GM12878 (cell line): ENCODE measurements at regions not wholly inside any gene's neighbourhood (a gene's known extent, or its start where the extent isn't known, plus 50 kb on each side); places are given as distances from the start of the nearest gene placed in this dataset.

ENCODE experiments used
- ATAC-seq: fragments of 200-7000 bp; cut with Tn5 transposase; 3 replicates; pipeline ENCODE4 v1.9.1; 2020; ENCODE audit warnings: mild to moderate bottlenecking, moderate library complexity
- BruUV-seq: library from RNA; stranded (reverse); fragments of 400-500 nt; replicated peaks from 2 replicates; lab custom pipeline; 2021; lab: Mats Ljungman, UMichigan
- CTCF ChIA-PET: fragments of 300-600 bp; sonication (Branson Sonifier 250); formaldehyde crosslinking; extraction: SDS; loops from one replicate; lab custom pipeline; 2021; ENCODE audit warnings: inconsistent platforms; lab: Yijun Ruan, JAX
- POLR2A ChIA-PET: fragments of 350-600 bp; formaldehyde crosslinking; extraction: SDS; loops from one replicate; lab custom pipeline; 2021; ENCODE audit warnings: inconsistent platforms; lab: Charles Lee
- RAD21 ChIA-PET: fragments of 300-600 bp; sonication (Branson Sonifier 250); formaldehyde crosslinking; loops from one replicate; lab custom pipeline; 2023; ENCODE audit warnings: antibody characterized with exemption; ENCODE audit not compliant: unreplicated experiment; lab: Charles Lee
- SMC1A ChIA-PET: fragments of 300-600 bp; sonication (Branson Sonifier 250); formaldehyde crosslinking; loops from one replicate; lab custom pipeline; 2023; ENCODE audit not compliant: unreplicated experiment, uncharacterized antibody; lab: Charles Lee
- DNase-seq: peaks from one replicate; pipeline ENCODE4 v3.0.0-alpha.2; 2011; ENCODE audit warnings: low read depth, low spot score
- FAIRE-seq: peaks from 3 replicates; lab custom pipeline; 2011; peaks lifted over from hg19 to GRCh38; lab: Jason Lieb, UNC
- H2AFZ ChIP-seq: 2 replicates; pipeline ENCODE4 v1.6.0; 2011; ENCODE audit warnings: low read depth, low read length, control low read depth; ENCODE audit not compliant: control insufficient read depth
- H3K27ac ChIP-seq: 2 replicates; pipeline ENCODE4 v1.5.1; 2011; ENCODE audit warnings: control low read depth; ENCODE audit not compliant: control insufficient read depth, insufficient read depth
- H3K27me3 ChIP-seq, 2 experiments: replicated peaks in 1 of 2; 2 replicates each; pipeline versions ENCODE4 v1.6.0 to v1.6.1; 2011; ENCODE audit warnings: low read length in 1 of 2; ENCODE audit not compliant: control insufficient read depth in 2 of 2, insufficient read depth in 2 of 2
- H3K36me3 ChIP-seq, 2 experiments: 2 replicates each; pipeline ENCODE4 v1.5.1; 2011; ENCODE audit warnings: low read length in 1 of 2; ENCODE audit not compliant: control insufficient read depth in 2 of 2, insufficient read depth in 2 of 2
- H3K4me1 ChIP-seq: 2 replicates; pipeline ENCODE4 v1.6.1; 2011; ENCODE audit warnings: mild to moderate bottlenecking, low read length, moderate library complexity, mixed read lengths; ENCODE audit not compliant: control insufficient read depth, insufficient read depth
- H3K4me2 ChIP-seq: 2 replicates; pipeline ENCODE4 v1.6.0; 2011; ENCODE audit warnings: control low read depth; ENCODE audit not compliant: control insufficient read depth, insufficient read depth
- H3K4me3 ChIP-seq: fragments of 200-600 bp; sonication (generic); 2 replicates; pipeline ENCODE4 v1.5.1; 2016
- H3K79me2 ChIP-seq: 2 replicates; pipeline ENCODE4 v1.6.0; 2011; ENCODE audit warnings: low read length; ENCODE audit not compliant: control insufficient read depth, insufficient read depth
- H3K9ac ChIP-seq: 2 replicates; pipeline ENCODE4 v1.8.0; 2011; ENCODE audit warnings: low read length, control low read depth, mixed read lengths; ENCODE audit not compliant: control insufficient read depth, insufficient read depth
- H3K9me3 ChIP-seq: replicated peaks from 3 replicates; pipeline ENCODE4 v1.5.1; 2011; ENCODE audit warnings: mild to moderate bottlenecking, low read length; ENCODE audit not compliant: control insufficient read depth, insufficient read depth
- H4K20me1 ChIP-seq: 2 replicates; pipeline ENCODE4 v1.6.0; 2011; ENCODE audit not compliant: control insufficient read depth, insufficient read depth
- CEBPZ ChIP-seq: fragments of 150-350 bp; IDR thresholded peaks from 2 replicates; pipeline ENCODE4 v1.6.1; 2016; ENCODE audit warnings: low read depth, low read length
- IRF4 ChIP-seq: IDR thresholded peaks from 2 replicates; pipeline ENCODE4 v1.6.1; 2011; ENCODE audit warnings: low read depth, low read length
- KLF5 ChIP-seq: fragments of 450-650 bp; IDR thresholded peaks from 2 replicates; pipeline ENCODE4 v1.6.1; 2014; ENCODE audit warnings: mild to moderate bottlenecking; ENCODE audit not compliant: partially characterized antibody
- NKRF ChIP-seq: fragments of 450-650 bp; conservative IDR thresholded peaks from 2 replicates; pipeline ENCODE4 v1.6.1; 2017; ENCODE audit warnings: mild to moderate bottlenecking, moderate library complexity
- WGBS: methylation state at CpG from one replicate; pipeline ENCODE4 v1.1.6; 2016; ENCODE audit warnings: low lambda C conversion rate; ENCODE audit not compliant: insufficient replicate concordance, insufficient coverage; ENCODE audit errors: missing lambda C conversion rate; 5-methylcytosine and 5-hydroxymethylcytosine counted together
- in situ Hi-C: fragments of 300-500 bp; cut with MboI; formaldehyde crosslinking; loops from 9 replicates; pipeline ENCODE4 v1.14.3; 2018; ENCODE audit warnings: mixed read lengths
- intact Hi-C: fragments of 100-400 bp; cut with micrococcal nuclease; formaldehyde crosslinking; loops from one replicate; pipeline ENCODE4 v1.14.2; 2022; ENCODE audit not compliant: unreplicated experiment

- in situ Hi-C loops, result no loop called here
- TF ChIP-seq KLF5 (no peak), IRF4 (no peak), CEBPZ (no peak), NKRF (no peak)
- 76% methylated on average over 11 of the region's 11 CpGs for WGBS
- ATAC-seq (no peak), DNase-seq (no peak), FAIRE-seq (no peak)
- ChIA-PET RAD21 (no interaction called here), CTCF (no interaction called here), POLR2A (no interaction called here), SMC1A (no interaction called here)
- H3K27me3 ChIP-seq, result no peaks in the 10 kb centered on the region
- H3K79me2 ChIP-seq, result no peaks in the 10 kb centered on the region
- peak overlapping the region; percentile 4; the same call in 1 of the 2 replicates for H3K27ac ChIP-seq
- no peak overlapping the region for H3K4me3 ChIP-seq
- H3K9ac ChIP-seq, result no peak overlapping the region
- H3K4me1 ChIP-seq, result peaks cover 33% of the 10 kb centered on the region
- no TSS peak for BruUV-seq
- H3K4me2 ChIP-seq, result peak overlapping the region; percentile 47; the same call in 1 of the 2 replicates
- intact Hi-C loops, result no loop called here
- H4K20me1 ChIP-seq, result no peaks in the 10 kb centered on the region
- H3K9me3 ChIP-seq, result peaks cover 4% of the 10 kb centered on the region; the same call in 2 of the 3 replicates
- H3K36me3 ChIP-seq, result no peaks in the 10 kb centered on the region
- no peak overlapping the region for H2AFZ ChIP-seq
Observed at GRCh38 chr12:116332705-116333380, 55.4 kb upstream of the MED13L start.
